Endothelial cell of umbilical vein (primary cell): ENCODE measurements at regions not wholly inside any gene's neighbourhood (a gene's known extent, or its start where the extent isn't known, plus 50 kb on each side); places are given as distances from the start of the nearest gene placed in this dataset.

Experiments
- EZH2 ChIP-seq: IDR thresholded peaks from 2 replicates; pipeline ENCODE4 v1.6.1; 2012; ENCODE audit warnings: borderline replicate concordance, low read depth, mild to moderate bottlenecking, moderate library complexity, low read length, inconsistent platforms; ENCODE audit not compliant: severe bottlenecking
- FOS ChIP-seq: IDR thresholded peaks from 2 replicates; pipeline ENCODE4 v1.6.1; 2011; ENCODE audit warnings: mild to moderate bottlenecking, low read length, moderate library complexity, borderline replicate concordance; ENCODE audit not compliant: insufficient read depth
- JUN ChIP-seq: IDR thresholded peaks from 2 replicates; pipeline ENCODE4 v1.6.1; 2011; ENCODE audit warnings: borderline replicate concordance, low read depth; ENCODE audit not compliant: insufficient read length, insufficient read depth
- POLR2A ChIP-seq: IDR thresholded peaks from 2 replicates; pipeline ENCODE4 v1.6.1; 2012; ENCODE audit warnings: low read depth, mild to moderate bottlenecking, control low read depth, low read length
- POLR2AphosphoS5 ChIP-seq: IDR thresholded peaks from 2 replicates; pipeline ENCODE4 v1.6.1; 2012; ENCODE audit warnings: low read depth, mild to moderate bottlenecking, control low read depth, low read length, moderate library complexity; ENCODE audit not compliant: insufficient read depth
- TF ChIP-seq, protein P1 (sequence below), 2 donors: IDR thresholded peaks; 1 replicate in 1 of 2; 2 replicates in 1 of 2; pipeline ENCODE4 v1.5.1; 2011; ENCODE audit warnings: low read length in 2 of 2, mild to moderate bottlenecking in 2 of 2, moderate library complexity in 2 of 2, control low read depth in 1 of 2, inconsistent platforms in 1 of 2, low read depth in 1 of 2; ENCODE audit not compliant: insufficient read depth in 1 of 2; ENCODE audit errors: extremely low read depth in 1 of 2

GRCh38 chr13:106326751-106327150 is 208.7 kb downstream of the EFNB2 start:
- no peak for TF ChIP-seq FOS
- TF ChIP-seq POLR2A, result no peak
- TF ChIP-seq, protein P1, sequence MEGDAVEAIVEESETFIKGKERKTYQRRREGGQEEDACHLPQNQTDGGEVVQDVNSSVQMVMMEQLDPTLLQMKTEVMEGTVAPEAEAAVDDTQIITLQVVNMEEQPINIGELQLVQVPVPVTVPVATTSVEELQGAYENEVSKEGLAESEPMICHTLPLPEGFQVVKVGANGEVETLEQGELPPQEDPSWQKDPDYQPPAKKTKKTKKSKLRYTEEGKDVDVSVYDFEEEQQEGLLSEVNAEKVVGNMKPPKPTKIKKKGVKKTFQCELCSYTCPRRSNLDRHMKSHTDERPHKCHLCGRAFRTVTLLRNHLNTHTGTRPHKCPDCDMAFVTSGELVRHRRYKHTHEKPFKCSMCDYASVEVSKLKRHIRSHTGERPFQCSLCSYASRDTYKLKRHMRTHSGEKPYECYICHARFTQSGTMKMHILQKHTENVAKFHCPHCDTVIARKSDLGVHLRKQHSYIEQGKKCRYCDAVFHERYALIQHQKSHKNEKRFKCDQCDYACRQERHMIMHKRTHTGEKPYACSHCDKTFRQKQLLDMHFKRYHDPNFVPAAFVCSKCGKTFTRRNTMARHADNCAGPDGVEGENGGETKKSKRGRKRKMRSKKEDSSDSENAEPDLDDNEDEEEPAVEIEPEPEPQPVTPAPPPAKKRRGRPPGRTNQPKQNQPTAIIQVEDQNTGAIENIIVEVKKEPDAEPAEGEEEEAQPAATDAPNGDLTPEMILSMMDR (IDR thresholded peaks at IDR 0.05; ENCODE audit: extremely low read depth in 1 of 2, insufficient read depth in 1 of 2, low read depth in 1 of 2, low read length in 2 of 2), result no peak
- TF ChIP-seq EZH2, result no peak
- no peak for TF ChIP-seq POLR2AphosphoS5
- no peak for TF ChIP-seq JUN
